AG09309 (cell line): ENCODE measurements at regions not wholly inside any gene's neighbourhood (a gene's known extent, or its start where the extent isn't known, plus 50 kb on each side); places are given as distances from the start of the nearest gene placed in this dataset.

Experiments
- DNase-seq: peaks from one replicate; pipeline ENCODE4 v3.0.0-alpha.2; 2010; ENCODE audit warnings: low read depth
- H3K4me3 ChIP-seq: 2 replicates; pipeline ENCODE4 v1.5.1; 2011; ENCODE audit warnings: mild to moderate bottlenecking, low read depth, low read length, moderate library complexity; ENCODE audit not compliant: control insufficient read depth
- CTCF ChIP-seq: IDR thresholded peaks from 2 replicates; pipeline ENCODE4 v1.5.1; 2011; ENCODE audit warnings: mild to moderate bottlenecking, low read depth, low read length, inconsistent platforms; ENCODE audit not compliant: insufficient read depth, control insufficient read depth; ENCODE audit errors: missing control alignments

GRCh38 chr5:124919076-124919475 lies 172.6 kb upstream of the ZNF608 start:
- TF ChIP-seq CTCF = no peak
- DNase-seq = no peak
- H3K4me3 ChIP-seq = no peak overlapping the region

- no peak for DNase-seq
- no peak for TF ChIP-seq CTCF
- no peak overlapping the region for H3K4me3 ChIP-seq
Measured at GRCh38 chr5:124919747-124920525, 173.5 kb upstream of the ZNF608 start.

- DNase-seq = no peak
- H3K4me3 ChIP-seq = no peak overlapping the region
- TF ChIP-seq CTCF = no peak
Measured at GRCh38 chr5:124920909-124921666, 174.6 kb upstream of the ZNF608 start.

- H3K4me3 ChIP-seq = no peak overlapping the region
- no peak for DNase-seq
- no peak for TF ChIP-seq CTCF
Measured at GRCh38 chr5:124921694-124922093, 175.3 kb upstream of the ZNF608 start.

- DNase-seq = no peak
- no peak overlapping the region for H3K4me3 ChIP-seq
Measured at GRCh38 chr5:124922255-124922975, 176.0 kb upstream of the ZNF608 start.

More at GRCh38 chr5:124922255-124922975, 176.0 kb upstream of the ZNF608 start:
- no peak for TF ChIP-seq CTCF
